Ammon's horn (tissue), 1 donor: ENCODE measurements at regions not wholly inside any gene's neighbourhood (a gene's known extent, or its start where the extent isn't known, plus 50 kb on each side); places are given as distances from the start of the nearest gene placed in this dataset.

Experiments used
- DNase-seq: peaks from one replicate; pipeline ENCODE4 v3.0.0-alpha.2; 2016; ENCODE audit warnings: low spot score

DNA sequence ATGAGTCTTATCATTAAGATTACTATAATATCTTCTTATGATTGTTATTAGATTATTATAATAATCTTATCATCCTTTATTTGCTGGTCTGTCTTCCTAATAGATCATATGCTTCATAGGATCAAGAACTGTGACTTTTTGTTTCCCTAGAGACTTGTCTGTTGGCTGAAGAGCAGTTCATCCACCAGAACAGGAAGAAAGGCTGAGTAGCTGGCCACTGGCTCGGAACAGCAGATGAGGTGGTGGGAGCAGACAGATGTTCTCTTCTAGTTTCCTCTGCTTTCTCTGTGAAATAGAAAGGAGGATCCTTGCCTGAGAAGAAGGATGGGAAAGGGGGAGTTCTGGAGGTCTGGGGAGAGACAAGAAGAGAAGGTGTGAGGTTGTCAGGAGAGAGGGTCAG is 120.0 kb downstream of the CCNA1 start:
- DNase-seq = no peak

DNA sequence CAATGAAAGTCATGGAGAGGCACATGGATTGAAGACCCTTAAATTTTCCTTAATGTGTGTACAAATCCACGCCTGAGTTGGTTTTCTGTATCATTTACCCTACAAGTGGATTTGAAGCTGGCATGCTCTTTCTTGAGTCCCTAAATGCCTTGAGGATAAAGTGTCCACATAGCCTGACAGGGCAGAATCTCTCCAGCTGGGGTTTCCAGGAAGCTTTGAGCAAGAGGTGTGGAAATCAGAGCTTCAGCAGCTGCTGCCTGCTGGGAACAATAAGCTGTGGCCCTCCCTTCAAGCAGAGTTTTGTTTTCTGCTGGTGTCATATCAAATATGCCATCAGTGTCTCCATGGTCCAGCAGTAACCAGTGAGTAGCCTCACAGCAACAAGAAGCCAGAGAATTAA is 120.3 kb upstream of the SERTM1 start:
- DNase-seq = no peak

DNA sequence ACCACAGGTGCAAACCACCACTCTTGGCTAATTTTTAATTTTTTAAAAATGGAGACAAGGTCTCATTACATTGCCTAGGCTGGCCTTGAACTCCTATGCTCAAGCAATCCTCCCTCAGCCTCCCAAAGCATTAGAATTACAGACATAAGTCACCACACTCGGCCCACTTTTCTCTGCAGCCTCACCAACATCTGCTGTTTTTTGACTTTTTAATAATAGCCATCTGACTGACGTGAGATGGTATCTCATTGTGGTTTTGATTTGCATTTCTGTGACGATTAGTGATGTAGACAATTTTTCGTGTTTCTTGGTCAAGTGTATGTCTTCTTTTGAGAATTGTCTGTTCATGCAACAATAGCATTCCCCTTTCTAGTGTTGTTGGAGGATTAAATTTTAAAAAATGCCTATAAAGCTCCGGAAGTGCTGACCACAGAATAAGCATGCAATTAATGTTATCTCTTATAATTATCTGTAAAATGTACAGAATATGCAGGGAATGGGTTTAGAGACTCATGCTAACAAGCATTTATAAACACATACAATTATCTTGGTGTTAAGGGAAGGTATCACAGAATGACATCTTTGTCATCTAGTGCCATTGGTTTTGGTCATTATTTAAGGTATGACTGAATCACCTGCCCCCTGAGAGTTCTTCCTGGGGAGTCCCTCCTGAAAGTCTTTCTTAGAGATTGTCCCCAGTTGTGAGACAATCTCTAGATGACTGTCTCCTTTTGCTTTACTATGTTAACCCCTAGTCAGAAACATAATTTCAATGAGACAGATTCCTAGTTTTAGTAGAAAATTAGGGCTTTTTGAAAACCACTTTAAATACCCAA is 118.5 kb upstream of the SERTM1 start:
- no peak for DNase-seq

DNA sequence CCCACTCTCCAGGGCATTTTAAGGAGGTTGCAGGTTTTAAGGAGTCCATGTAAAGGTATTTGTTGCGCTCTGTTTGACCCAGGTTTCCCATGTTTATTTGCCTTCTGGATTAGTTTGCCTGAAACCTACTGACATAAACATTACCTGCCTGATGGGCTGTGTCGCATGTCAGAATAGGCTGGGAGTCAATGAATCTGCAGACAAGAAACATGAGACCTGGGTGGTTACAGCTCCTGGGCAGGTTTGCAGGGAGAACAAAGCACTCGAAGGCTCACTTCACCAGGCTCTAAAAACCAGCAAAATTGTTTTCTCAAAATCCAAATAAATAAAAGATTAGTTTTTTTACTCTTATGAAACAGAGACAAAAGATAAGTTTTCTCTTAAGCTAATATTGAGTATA is 114.4 kb upstream of the SERTM1 start:
- no peak for DNase-seq

- DNase-seq = no peak
These were observed 106.3 kb upstream of the SERTM1 start for GRCh38 chr13:36567485-36567884.

- DNase-seq = no peak
These were observed 103.3 kb upstream of the SERTM1 start for GRCh38 chr13:36570489-36570888.

DNA sequence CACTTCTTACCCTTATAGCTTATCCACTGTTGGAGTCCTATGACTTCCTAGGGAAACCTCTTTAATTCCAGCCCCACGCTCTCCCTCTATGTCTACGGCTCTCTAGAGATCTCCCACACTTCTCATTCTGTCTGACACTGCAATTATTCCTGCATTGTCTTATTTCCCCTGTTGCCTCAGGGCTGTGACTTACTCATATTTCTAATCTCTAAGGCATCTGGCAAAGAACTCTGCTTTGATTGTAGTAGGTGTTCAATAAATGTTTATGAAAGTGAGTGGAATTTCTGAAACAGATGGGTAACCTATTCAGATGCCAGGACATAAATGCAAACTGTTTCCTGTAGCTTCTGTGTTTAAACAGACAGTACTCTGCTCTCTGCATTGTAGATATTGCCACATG is 102.4 kb upstream of the SERTM1 start:
- DNase-seq = no peak

DNA sequence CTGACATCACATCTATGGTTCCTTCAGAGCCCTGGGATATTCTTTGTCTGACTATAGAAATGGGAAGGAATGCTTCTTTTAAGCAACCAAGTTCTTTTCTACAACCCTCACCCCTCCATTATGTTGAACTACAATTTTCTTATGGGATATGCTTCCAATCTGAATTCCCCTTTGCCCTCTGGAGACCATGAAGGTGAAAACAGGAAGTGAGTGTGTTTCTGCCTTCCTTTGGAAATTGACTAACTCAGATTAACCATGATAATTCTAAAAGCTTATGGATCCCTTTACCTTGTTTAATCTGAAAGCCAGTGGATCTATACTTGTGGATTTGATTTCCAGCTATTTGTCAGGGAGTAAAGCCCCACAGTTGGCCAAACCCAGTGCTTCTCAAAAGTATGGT is 90.8 kb upstream of the SERTM1 start:
- no peak for DNase-seq

DNA sequence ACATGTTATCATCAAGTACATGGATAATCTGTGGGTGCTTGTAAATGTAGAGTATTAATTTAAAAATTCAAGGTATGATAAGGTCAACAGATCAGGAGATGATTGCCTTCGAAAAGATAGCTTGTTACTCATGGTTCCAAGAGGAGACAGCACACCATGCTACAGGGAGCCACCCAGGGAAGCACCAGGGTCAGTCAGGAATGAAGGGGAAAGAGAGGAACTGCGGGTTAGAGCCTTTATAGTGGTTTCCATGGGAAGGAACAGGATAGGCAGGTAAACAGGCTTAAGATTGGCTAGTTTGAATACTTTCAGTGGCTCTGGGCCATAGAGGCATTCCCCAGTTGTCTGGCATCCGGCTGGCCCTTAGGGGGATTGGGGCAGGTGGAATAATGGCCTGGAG is 74.2 kb upstream of the SERTM1 start:
- DNase-seq = no peak

DNA sequence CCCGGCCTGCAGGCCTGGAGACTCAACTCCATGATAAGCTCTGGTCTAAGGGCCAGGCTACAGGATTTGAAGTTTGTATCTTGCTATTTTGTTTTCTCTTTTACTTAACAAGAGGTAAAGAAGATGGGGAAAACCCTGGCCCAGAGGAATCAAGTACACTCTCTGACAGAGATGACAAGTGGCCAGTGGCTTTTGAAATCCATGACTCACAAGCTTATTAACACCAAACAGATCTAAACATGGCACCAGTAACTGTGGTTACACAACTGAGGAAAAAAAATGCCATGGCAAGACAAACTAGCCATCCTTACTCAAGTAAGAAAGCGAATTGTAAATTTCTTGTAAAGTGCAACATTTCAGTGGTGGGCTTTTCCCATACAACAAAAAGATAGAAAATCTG is 72.6 kb upstream of the SERTM1 start:
- DNase-seq = no peak

DNA sequence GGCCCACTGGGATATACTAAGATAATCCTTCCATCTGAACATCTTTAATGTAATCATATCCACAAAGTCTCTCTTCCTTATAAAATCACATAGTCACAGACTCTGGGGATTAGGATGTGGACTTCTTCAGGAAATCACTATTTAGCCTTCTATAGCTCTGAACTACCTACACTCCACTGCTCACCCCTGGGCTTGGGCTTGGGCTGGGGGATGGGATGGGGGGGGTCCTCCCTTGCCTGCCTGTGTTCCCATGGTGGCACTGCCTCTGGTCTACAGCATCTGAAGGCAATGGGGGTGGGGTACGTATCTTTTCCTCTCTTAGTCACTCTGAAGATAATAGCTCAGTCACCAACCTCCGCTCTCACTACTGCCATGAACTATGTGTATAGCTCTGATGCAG is 67.8 kb upstream of the SERTM1 start:
- DNase-seq = no peak

DNA sequence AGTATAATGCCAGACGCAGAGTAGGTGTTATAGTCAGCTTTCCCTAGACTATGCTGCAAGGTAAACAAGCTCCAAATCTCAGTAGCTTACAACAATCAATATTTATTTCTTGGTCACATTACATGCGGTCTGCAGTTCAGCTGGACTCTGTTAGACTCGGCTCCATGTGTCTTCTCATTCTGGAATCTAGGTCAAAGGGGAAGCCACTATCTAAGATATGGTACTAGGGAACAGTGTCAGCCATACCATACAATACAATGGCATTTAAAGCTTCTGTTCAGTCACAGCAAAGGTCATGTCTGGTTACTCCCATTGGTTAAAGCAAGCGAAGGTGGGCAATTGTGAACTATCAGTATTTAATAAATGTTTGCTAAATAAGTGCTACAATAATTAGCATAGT is 65.3 kb upstream of the SERTM1 start:
- DNase-seq = no peak

DNA sequence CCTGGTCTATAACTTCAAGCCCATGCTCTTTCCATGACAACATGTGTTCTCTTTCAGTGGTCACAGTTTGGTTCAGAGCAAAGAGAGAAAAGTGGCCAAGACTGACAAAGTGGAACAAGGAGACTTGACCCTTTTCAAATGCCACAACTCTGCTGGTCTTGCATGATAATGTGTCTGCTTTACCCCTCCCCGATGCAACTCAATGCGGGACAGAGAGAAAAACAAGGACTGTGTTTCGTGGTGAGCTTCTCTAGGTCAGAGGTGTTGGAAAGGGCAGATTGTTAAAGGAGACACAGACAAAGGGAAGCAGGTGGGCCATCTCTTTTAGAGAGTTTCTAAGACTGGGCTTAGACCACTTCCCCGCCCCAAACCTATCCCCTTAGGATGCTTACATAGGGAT is 61.6 kb upstream of the SERTM1 start:
- DNase-seq = no peak

DNA sequence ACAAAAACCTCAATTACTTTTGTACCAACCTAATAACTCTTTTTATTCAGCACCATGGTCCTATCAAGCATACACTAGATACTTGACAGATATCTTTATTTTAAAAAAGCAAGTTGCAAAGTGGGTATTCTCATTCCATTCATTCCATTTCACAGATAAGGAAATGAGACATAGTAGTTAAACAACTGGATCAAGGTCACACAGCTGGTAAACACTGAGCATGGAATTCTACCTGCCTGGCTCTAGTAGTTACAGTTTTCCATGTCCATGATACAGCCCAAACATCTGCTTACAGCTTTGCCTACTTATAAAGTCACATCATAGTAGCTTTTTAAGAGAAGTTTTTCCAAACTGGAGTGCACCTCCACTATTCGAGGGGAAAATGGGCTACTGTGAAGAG is 57.1 kb upstream of the SERTM1 start:
- no peak for DNase-seq

- DNase-seq = no peak
These were observed 54.3 kb upstream of the SERTM1 start for GRCh38 chr13:36619535-36619934.
